Thyroid gland (tissue), 4 donors: ENCODE measurements at regions not wholly inside any gene's neighbourhood (a gene's known extent, or its start where the extent isn't known, plus 50 kb on each side); places are given as distances from the start of the nearest gene placed in this dataset.

ENCODE experiments used
- DNase-seq, 2 donors: peaks; one replicate each; pipeline ENCODE4 v3.0.0-alpha.2; 2019
- H3K27ac ChIP-seq, 3 donors: fragments of 200-600 bp; sonication (generic); 1 replicate in 2 of 3; 2 replicates in 1 of 3; pipeline ENCODE4 v1.5.1; 2016 to 2019; ENCODE audit warnings: mild to moderate bottlenecking in 1 of 3, moderate library complexity in 1 of 3
- H3K27me3 ChIP-seq: fragments of 200-600 bp; sonication (generic); one replicate; pipeline ENCODE4 v1.5.1; 2019
- H3K36me3 ChIP-seq, 2 donors: fragments of 200-600 bp; sonication (generic); one replicate each; pipeline ENCODE4 v1.5.1; 2016 to 2019
- H3K4me1 ChIP-seq, 2 donors: fragments of 200-600 bp; sonication (generic); one replicate each; pipeline ENCODE4 v1.5.1; 2017 to 2019
- H3K4me3 ChIP-seq, 3 donors: fragments of 200-600 bp; sonication (generic); replicated peaks in 1 of 3; 1 replicate in 2 of 3; 2 replicates in 1 of 3; pipeline ENCODE4 v1.5.1; 2016; ENCODE audit warnings: mild to moderate bottlenecking in 1 of 3
- H3K9me3 ChIP-seq: fragments of 200-600 bp; sonication (generic); one replicate; pipeline ENCODE4 v1.5.1; 2017
- POLR2A ChIP-seq, 2 donors: fragments of 450-650 bp; IDR thresholded peaks; one replicate each; pipeline ENCODE4 v1.6.1; 2017; ENCODE audit warnings: antibody characterized with exemption in 2 of 2, mild to moderate bottlenecking in 2 of 2, moderate library complexity in 1 of 2
- WGBS, 2 donors: methylation state at CpG; one replicate each; pipeline ENCODE4 v1.1.5; 2017; 5-methylcytosine and 5-hydroxymethylcytosine counted together
- intact Hi-C: fragments of 100-400 bp; cut with DNase I; formaldehyde crosslinking; loops from one replicate; pipeline ENCODE4 v1.15.1; 2023
- TF ChIP-seq, protein P1 (sequence below), 6 experiments: fragments of 200-600 bp in 3 of 6; fragments of 450-650 bp in 3 of 6; sonication (generic) in 3 of 6; IDR thresholded peaks; one replicate each; pipeline ENCODE4 v1.5.1; 2016 to 2019; ENCODE audit warnings: antibody characterized with exemption in 6 of 6, mild to moderate bottlenecking in 2 of 6, inconsistent platforms in 1 of 6, moderate library complexity in 1 of 6

DNA sequence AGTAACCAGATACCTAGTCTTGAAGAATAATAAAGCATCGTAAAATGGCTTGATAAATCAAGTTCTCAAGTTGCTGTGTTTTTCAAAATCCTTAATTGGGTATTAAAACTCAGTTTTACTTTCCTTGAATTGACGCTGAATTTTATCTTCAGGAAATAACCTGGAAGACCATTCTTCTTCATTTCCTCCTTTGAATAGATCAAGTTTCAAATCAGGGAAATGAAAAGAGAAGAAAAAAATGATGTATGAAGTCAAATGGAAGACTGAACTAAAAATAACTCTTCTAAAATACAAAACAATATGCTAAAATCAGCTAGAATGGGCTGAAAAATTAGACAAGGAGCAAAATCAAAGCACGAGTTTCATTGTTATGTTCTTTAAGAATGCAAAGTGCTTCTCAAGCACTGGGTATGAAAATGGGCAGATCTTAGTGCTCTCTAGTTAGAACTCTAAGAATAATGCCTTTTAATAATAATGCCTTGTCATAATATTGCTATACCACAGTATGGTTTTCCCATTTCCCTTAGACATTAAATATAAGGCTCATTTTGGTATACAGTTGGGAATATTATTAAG, 54.6 kb upstream of the CLEC14A start:
- intact Hi-C loops, result no loop called here
- TF ChIP-seq, protein P1, sequence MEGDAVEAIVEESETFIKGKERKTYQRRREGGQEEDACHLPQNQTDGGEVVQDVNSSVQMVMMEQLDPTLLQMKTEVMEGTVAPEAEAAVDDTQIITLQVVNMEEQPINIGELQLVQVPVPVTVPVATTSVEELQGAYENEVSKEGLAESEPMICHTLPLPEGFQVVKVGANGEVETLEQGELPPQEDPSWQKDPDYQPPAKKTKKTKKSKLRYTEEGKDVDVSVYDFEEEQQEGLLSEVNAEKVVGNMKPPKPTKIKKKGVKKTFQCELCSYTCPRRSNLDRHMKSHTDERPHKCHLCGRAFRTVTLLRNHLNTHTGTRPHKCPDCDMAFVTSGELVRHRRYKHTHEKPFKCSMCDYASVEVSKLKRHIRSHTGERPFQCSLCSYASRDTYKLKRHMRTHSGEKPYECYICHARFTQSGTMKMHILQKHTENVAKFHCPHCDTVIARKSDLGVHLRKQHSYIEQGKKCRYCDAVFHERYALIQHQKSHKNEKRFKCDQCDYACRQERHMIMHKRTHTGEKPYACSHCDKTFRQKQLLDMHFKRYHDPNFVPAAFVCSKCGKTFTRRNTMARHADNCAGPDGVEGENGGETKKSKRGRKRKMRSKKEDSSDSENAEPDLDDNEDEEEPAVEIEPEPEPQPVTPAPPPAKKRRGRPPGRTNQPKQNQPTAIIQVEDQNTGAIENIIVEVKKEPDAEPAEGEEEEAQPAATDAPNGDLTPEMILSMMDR (IDR thresholded peaks at IDR 0.05), result no peak
- no peak for TF ChIP-seq POLR2A (IDR thresholded peaks at IDR 0.05)
- no peaks in the 10 kb centered on the region for H3K27me3 ChIP-seq
- H3K27ac ChIP-seq, result peak overlapping the region in 1 of 3 donors; percentile 8
- H3K9me3 ChIP-seq, result no peaks in the 10 kb centered on the region
- WGBS, 2 donors, result 47 to 48% methylated on average over 3 of the region's 3 CpGs
- no peak overlapping the region for H3K4me3 ChIP-seq
- no peaks in the 10 kb centered on the region for H3K36me3 ChIP-seq
- no peaks in the 10 kb centered on the region for H3K4me1 ChIP-seq
- no peak for DNase-seq

DNA sequence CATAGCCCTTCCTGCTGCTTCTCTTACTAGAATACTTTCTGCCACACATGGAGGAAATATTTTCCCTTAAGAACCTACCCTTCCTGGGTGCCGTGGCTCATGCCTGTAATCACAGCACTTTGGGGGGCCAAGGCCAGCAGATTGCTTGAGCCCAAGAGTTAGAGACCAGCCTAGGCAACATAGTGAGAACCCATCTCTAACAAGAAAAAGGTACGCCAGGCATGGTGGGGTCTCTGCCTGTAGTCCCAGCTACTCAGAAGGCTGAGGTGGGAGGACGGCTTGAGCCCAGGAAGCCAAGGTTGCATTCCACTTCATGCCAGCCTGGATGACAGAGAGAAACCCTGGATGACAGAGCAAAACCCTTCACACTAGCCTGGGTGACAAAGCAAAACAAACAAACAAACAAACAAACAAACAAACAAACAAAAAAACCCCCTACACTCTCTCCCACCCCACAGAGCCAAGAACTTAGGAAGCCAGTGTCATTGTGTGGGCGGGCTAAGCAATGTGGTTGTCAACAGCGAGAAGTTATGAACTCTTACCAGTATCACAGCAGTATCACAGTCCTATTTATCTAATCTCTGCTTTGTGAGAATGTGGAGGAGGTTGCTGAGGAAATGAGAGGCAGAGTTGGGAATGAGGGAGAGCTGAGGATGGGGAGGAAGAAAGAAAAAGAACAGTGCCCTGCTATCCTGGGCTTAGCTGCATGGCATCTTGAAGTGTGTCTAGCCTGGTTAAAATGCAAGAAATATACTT, 53.8 kb upstream of the CLEC14A start:
- Histone ChIP-seq H3K4me3 (no peak overlapping the region), H3K36me3 (no peaks in the 10 kb centered on the region), H3K27ac (peak overlapping the region in 1 of 3 donors; percentile 8), H3K9me3 (no peaks in the 10 kb centered on the region), H3K4me1 (no peaks in the 10 kb centered on the region), H3K27me3 (no peaks in the 10 kb centered on the region)
- WGBS, 2 donors, result 80 to 85% methylated on average over 5 of the region's 5 CpGs
- no peak for TF ChIP-seq POLR2A (IDR thresholded peaks at IDR 0.05)
- TF ChIP-seq, protein P1 (IDR thresholded peaks at IDR 0.05), result no peak
- DNase-seq, result no peak
- intact Hi-C loops, result no loop called here
